HepG2 (cell line): ENCODE measurements at regions not wholly inside any gene's neighbourhood (a gene's known extent, or its start where the extent isn't known, plus 50 kb on each side); places are given as distances from the start of the nearest gene placed in this dataset.

ENCODE experiments used
- ATAC-seq: fragments of 200-7000 bp; cut with Tn5 transposase; 3 replicates; pipeline ENCODE4 v1.9.1; 2020; ENCODE audit warnings: mild to moderate bottlenecking, moderate library complexity
- BruUV-seq: library from RNA; stranded (reverse); fragments of 400-500 nt; replicated peaks from 2 replicates; lab custom pipeline; 2021; lab: Mats Ljungman, UMichigan
- CTCF ChIA-PET: fragments of 300-600 bp; formaldehyde crosslinking; extraction: SDS; loops from one replicate; lab custom pipeline; 2021; ENCODE audit warnings: low total read pairs, inconsistent platforms, low intra/inter-chr PET ratio; lab: Yijun Ruan, JAX
- POLR2A ChIA-PET: fragments of 350-600 bp; sonication (Branson Sonifier 250); formaldehyde crosslinking; loops from one replicate; lab custom pipeline; 2020; ENCODE audit warnings: antibody characterized with exemption, inconsistent platforms; lab: Yijun Ruan, JAX
- DNase-seq: peaks from one replicate; pipeline ENCODE4 v3.0.0-alpha.2; 2015; ENCODE audit warnings: low spot score
- FAIRE-seq: peaks from 3 replicates; lab custom pipeline; 2011; peaks lifted over from hg19 to GRCh38; lab: Jason Lieb, UNC
- H2AFZ ChIP-seq: one replicate; pipeline ENCODE4 v1.6.1; 2011; ENCODE audit warnings: low read length, inconsistent platforms
- H3K27ac ChIP-seq: fragments of 300-600 bp; 3 replicates; pipeline ENCODE4 v1.8.0; 2011; ENCODE audit warnings: mixed run types, mild to moderate bottlenecking, mixed read lengths, low read length, inconsistent platforms; ENCODE audit not compliant: insufficient read depth; ENCODE audit errors: extremely low read length
- H3K27me3 ChIP-seq, 2 experiments: fragments of 200-600 bp in 1 of 2; 2 replicates in 1 of 2; 3 replicates in 1 of 2; pipeline versions ENCODE4 v1.6.0 to v1.8.0; 2011; ENCODE audit warnings: low read length in 2 of 2, mild to moderate bottlenecking in 2 of 2, moderate library complexity in 2 of 2, inconsistent platforms in 1 of 2; ENCODE audit not compliant: insufficient read depth in 2 of 2, control insufficient read depth in 1 of 2
- H3K36me3 ChIP-seq, 2 experiments: fragments of 200-600 bp in 1 of 2; replicated peaks in 1 of 2; 2 replicates in 1 of 2; 3 replicates in 1 of 2; pipeline versions ENCODE4 v1.5.1 to v1.8.0; 2011; ENCODE audit warnings: low read length in 2 of 2, inconsistent platforms in 1 of 2; ENCODE audit not compliant: insufficient read depth in 2 of 2, control insufficient read depth in 1 of 2
- H3K4me1 ChIP-seq: 2 replicates; pipeline ENCODE4 v1.5.1; 2012; ENCODE audit warnings: low read length, inconsistent platforms; ENCODE audit not compliant: insufficient read depth
- H3K4me2 ChIP-seq: 2 replicates; pipeline ENCODE4 v1.6.0; 2011; ENCODE audit warnings: low read depth, low read length, inconsistent platforms
- H3K4me3 ChIP-seq, 3 experiments: fragments of 200-600 bp in 1 of 3; sonication (generic), shearing (Covaris generic) in 1 of 3; replicated peaks in 1 of 3; 2 replicates each; pipeline ENCODE4 v1.5.1; 2011 to 2016; ENCODE audit warnings: low read length in 3 of 3, inconsistent platforms in 2 of 3, low read depth in 2 of 3, mild to moderate bottlenecking in 2 of 3, control low read depth in 1 of 3, mixed read lengths in 1 of 3; ENCODE audit not compliant: insufficient read depth in 1 of 3
- H3K79me2 ChIP-seq: one replicate; pipeline ENCODE4 v1.6.1; 2011; ENCODE audit warnings: low read length, inconsistent platforms; ENCODE audit not compliant: insufficient read depth
- H3K9ac ChIP-seq: 2 replicates; pipeline ENCODE4 v1.6.0; 2011; ENCODE audit warnings: mild to moderate bottlenecking, low read depth, low read length, inconsistent platforms; ENCODE audit not compliant: insufficient read depth
- H3K9me3 ChIP-seq: 2 replicates; pipeline ENCODE4 v1.5.1; 2012; ENCODE audit warnings: mild to moderate bottlenecking, low read length
- H4K20me1 ChIP-seq: 2 replicates; pipeline ENCODE4 v1.6.0; 2011; ENCODE audit warnings: inconsistent platforms, mild to moderate bottlenecking, low read length, moderate library complexity; ENCODE audit not compliant: insufficient read depth
- BCL6 ChIP-seq: IDR thresholded peaks from 2 replicates; pipeline ENCODE4 v1.6.1; 2016; ENCODE audit warnings: missing genetic modification reagents, missing compliant biosample characterization
- FOSL1 ChIP-seq: sonication (generic); formaldehyde crosslinking; IDR thresholded peaks from 2 replicates; pipeline ENCODE4 v1.9.0; 2021; ENCODE audit warnings: missing genetic modification reagents, borderline replicate concordance
- KDM2A ChIP-seq: sonication (generic); formaldehyde crosslinking; IDR thresholded peaks from 2 replicates; pipeline ENCODE4 v1.4.0; 2020; ENCODE audit warnings: low read depth, missing genetic modification reagents, borderline replicate concordance
- MTA1 ChIP-seq: sonication (generic); formaldehyde crosslinking; IDR thresholded peaks from 2 replicates; pipeline ENCODE4 v1.4.0; 2020; ENCODE audit warnings: missing genetic modification reagents, mild to moderate bottlenecking, borderline replicate concordance
- SRY ChIP-seq: sonication (generic); formaldehyde crosslinking; IDR thresholded peaks from 2 replicates; pipeline ENCODE4 v1.8.0; 2022; ENCODE audit warnings: mild to moderate bottlenecking, missing genetic modification reagents
- STAG1 ChIP-seq: sonication (generic); formaldehyde crosslinking; IDR thresholded peaks from 2 replicates; pipeline ENCODE4 v1.4.0; 2020; ENCODE audit warnings: missing genetic modification reagents
- U2AF2 ChIP-seq: fragments of 200-400 bp; formaldehyde crosslinking; IDR thresholded peaks from 2 replicates; pipeline ENCODE4 v1.6.1; 2017; ENCODE audit warnings: low read depth, mild to moderate bottlenecking, low read length
- ZMAT3 ChIP-seq: sonication (generic); formaldehyde crosslinking; conservative IDR thresholded peaks from 2 replicates; pipeline ENCODE4 v1.7.0; 2021; ENCODE audit warnings: missing genetic modification reagents
- ZNF34 ChIP-seq: sonication (generic); formaldehyde crosslinking; IDR thresholded peaks from 2 replicates; pipeline ENCODE4 v1.4.0; 2020; ENCODE audit warnings: mild to moderate bottlenecking, missing genetic modification reagents, borderline replicate concordance
- ZNF460 ChIP-seq: sonication (generic); formaldehyde crosslinking; IDR thresholded peaks from 2 replicates; pipeline ENCODE4 v1.5.1; 2020; ENCODE audit warnings: missing genetic modification reagents, mild to moderate bottlenecking, borderline replicate concordance
- ZNF746 ChIP-seq: sonication (generic); formaldehyde crosslinking; IDR thresholded peaks from 2 replicates; pipeline ENCODE4 v1.8.0; 2022; ENCODE audit warnings: mild to moderate bottlenecking, missing genetic modification reagents
- ZNF782 ChIP-seq: sonication (generic); formaldehyde crosslinking; IDR thresholded peaks from 2 replicates; pipeline ENCODE4 v1.4.0; 2020; ENCODE audit warnings: missing genetic modification reagents, mild to moderate bottlenecking, borderline replicate concordance
- WGBS: methylation state at CpG from one replicate; pipeline ENCODE4 v1.1.6; 2017; ENCODE audit warnings: low lambda C conversion rate; 5-methylcytosine and 5-hydroxymethylcytosine counted together
- in situ Hi-C: cut with HindIII; loops from 2 replicates; pipeline ENCODE4 v1.10.0; 2017; ENCODE audit warnings: low pct_unique_long_range_greater_than_20kb; ENCODE audit not compliant: extremely low pct_ligation_motif_present
- intact Hi-C: fragments of 100-400 bp; cut with micrococcal nuclease; formaldehyde crosslinking; loops from one replicate; pipeline ENCODE4 v1.10.0; 2022; ENCODE audit not compliant: unreplicated experiment
- TF ChIP-seq, protein P1 (sequence below): sonication (generic); formaldehyde crosslinking; IDR thresholded peaks from 2 replicates; pipeline ENCODE4 v1.8.0; 2022; ENCODE audit warnings: missing genetic modification reagents, low read depth, mild to moderate bottlenecking, borderline replicate concordance
- TF ChIP-seq, protein P2 (sequence below): IDR thresholded peaks from 2 replicates; pipeline ENCODE4 v1.6.1; 2012; ENCODE audit warnings: low read depth, low read length, improper control_type of control experiment

DNA sequence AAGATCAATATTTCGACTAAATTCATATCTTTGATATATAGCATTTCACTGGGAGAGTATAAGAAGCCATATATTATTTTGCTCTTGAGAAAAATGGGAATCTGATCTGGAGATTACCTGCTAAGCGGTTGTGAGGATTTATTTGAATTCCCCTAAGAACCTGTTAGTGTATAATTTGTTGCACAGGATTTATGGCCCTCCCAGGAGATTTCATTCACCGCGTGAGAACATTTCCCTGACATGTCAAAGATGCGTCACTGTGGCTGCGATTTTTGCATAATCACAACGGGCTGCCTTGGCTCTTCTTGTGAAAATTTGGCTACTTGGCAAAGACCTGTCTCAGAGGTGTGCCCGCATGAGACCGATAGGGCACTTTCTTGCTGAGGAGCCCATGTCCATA lies 184.7 kb upstream of the PFKP start:
- in situ Hi-C loops = no loop called here
- H3K4me1 ChIP-seq = no peaks in the 10 kb centered on the region
- BruUV-seq = no TSS peak
- no peak for TF ChIP-seq ZNF782 (CRISPR knock-in tag)
- TF ChIP-seq STAG1 (CRISPR knock-in tag) = no peak
- TF ChIP-seq ZNF746 (CRISPR knock-in tag) = no peak
- no peak for TF ChIP-seq ZMAT3 (CRISPR knock-in tag)
- TF ChIP-seq BCL6 (CRISPR knock-in tag) = no peak
- TF ChIP-seq FOSL1 (CRISPR knock-in tag) = no peak
- no peak for TF ChIP-seq SRY (CRISPR knock-in tag)
- TF ChIP-seq, protein P1, sequence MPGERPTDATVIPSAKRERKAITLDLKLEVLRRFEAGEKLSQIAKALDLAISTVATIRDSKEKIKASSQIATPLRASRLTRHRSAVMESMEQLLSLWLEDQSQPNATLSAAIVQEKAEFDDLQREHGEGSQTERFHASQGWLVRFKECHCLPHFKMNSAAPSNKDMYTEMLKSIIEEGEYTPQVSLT (CRISPR knock-in tag) = no peak
- TF ChIP-seq, protein P2, sequence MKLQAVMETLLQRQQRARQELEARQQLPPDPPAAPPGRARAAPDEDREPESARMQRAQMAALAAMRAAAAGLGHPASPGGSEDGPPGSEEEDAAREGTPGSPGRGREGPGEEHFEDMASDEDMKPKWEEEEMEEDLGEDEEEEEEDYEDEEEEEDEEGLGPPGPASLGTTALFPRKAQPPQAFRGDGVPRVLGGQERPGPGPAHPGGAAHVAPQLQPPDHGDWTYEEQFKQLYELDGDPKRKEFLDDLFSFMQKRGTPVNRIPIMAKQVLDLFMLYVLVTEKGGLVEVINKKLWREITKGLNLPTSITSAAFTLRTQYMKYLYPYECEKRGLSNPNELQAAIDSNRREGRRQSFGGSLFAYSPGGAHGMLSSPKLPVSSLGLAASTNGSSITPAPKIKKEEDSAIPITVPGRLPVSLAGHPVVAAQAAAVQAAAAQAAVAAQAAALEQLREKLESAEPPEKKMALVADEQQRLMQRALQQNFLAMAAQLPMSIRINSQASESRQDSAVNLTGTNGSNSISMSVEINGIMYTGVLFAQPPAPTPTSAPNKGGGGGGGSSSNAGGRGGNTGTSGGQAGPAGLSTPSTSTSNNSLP = no peak
- TF ChIP-seq KDM2A (CRISPR knock-in tag) = no peak
- TF ChIP-seq ZNF460 (CRISPR knock-in tag) = no peak
- TF ChIP-seq MTA1 (CRISPR knock-in tag) = no peak
- no peak for TF ChIP-seq U2AF2
- no peak for TF ChIP-seq ZNF34 (CRISPR knock-in tag)
- H3K4me3 ChIP-seq = no peak overlapping the region
- H4K20me1 ChIP-seq = no peaks in the 10 kb centered on the region
- no peak for ATAC-seq
- FAIRE-seq = no peak
- no peak overlapping the region for H2AFZ ChIP-seq
- H3K79me2 ChIP-seq = no peaks in the 10 kb centered on the region
- no peak overlapping the region for H3K9ac ChIP-seq
- intact Hi-C loops = no loop called here
- DNase-seq = no peak
- H3K4me2 ChIP-seq = no peak overlapping the region
- peaks cover 2 to 28% of the 10 kb centered on the region in 2 experiments; a peak in 3 of 5 replicates for H3K27me3 ChIP-seq
- no peak overlapping the region for H3K27ac ChIP-seq
- CTCF ChIA-PET = no interaction called here
- POLR2A ChIA-PET = no interaction called here
- H3K36me3 ChIP-seq = no peaks in the 10 kb centered on the region
- H3K9me3 ChIP-seq = no peaks in the 10 kb centered on the region
- WGBS = 56% methylated on average over 9 of the region's 9 CpGs
